HG03060 (cell line): ENCODE measurements at regions not wholly inside any gene's neighbourhood (a gene's known extent, or its start where the extent isn't known, plus 50 kb on each side); places are given as distances from the start of the nearest gene placed in this dataset.
"Not testable (repeated sequence)": the region's sequence is repeated elsewhere in the genome, so short reads cannot be mapped to it uniquely, and the experiment has no call there.

ENCODE experiments used
- ATAC-seq: cut with Tn5 transposase; IDR thresholded peaks from one replicate; pipeline ENCODE4 v1.9.1; 2021; ENCODE audit warnings: low read depth, moderate number of reproducible peaks; ENCODE audit not compliant: unreplicated experiment

- not testable (repeated sequence) for ATAC-seq
Observed at GRCh38 chr7:66455432-66455831, 173.2 kb upstream of the KCTD7 start.

GRCh38 chr7:66456431-66456830, 172.2 kb upstream of the KCTD7 start:
- not testable (repeated sequence) for ATAC-seq

DNA sequence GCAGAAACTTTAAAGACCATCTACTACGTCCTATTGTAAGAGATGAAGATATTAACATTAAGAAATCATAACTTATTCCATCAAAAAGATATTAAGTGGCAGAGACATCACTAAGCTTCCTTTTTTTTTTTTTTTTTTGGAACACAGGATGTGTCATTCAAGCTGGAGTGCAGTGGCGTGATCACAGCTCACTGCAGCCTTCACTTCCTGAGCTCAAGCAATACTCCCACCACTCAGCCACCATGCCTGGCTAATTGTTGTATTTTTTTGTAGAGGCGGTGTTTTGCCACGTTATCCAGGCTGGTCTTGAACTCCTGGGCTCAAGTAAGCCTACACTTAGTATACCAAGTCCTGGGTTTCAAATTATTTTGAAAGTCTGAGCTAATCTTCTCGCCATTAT, 169.7 kb upstream of the KCTD7 start:
- ATAC-seq, result not testable (repeated sequence)

DNA sequence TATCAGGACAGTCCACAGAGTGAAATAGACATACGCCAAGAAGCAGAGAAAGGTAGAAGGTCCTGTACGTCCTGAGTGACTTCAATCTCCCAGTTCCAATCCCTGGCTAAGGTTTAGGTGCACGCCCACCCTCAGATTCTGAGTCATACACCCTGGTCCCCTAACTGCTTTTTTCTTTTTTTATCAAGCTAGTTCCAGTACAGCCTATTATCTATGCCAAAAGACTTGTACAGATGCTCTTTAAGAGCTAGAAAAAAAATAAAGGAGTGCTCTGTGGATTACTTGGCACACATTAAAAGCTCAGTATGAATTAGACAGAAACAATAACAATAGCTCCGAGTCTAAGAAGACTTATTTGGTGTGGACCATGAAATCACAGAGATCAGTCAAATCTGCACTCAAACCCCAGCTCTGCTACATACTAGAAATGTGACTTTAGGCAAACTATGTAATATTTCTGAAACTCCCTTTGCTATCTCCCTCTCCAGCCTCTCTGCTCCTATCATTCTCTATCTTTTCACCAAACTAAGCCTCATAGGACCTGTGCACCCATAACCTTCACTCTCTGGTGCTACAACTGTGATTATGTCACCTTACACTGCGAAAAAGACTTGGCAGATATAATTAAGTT, 168.8 kb upstream of the KCTD7 start:
- not testable (repeated sequence) for ATAC-seq

GRCh38 chr7:66460921-66461361, 167.7 kb upstream of the KCTD7 start:
- ATAC-seq, result no peak

- ATAC-seq, result not testable (repeated sequence)
Observed at GRCh38 chr7:66461397-66461796, 167.3 kb upstream of the KCTD7 start.

DNA sequence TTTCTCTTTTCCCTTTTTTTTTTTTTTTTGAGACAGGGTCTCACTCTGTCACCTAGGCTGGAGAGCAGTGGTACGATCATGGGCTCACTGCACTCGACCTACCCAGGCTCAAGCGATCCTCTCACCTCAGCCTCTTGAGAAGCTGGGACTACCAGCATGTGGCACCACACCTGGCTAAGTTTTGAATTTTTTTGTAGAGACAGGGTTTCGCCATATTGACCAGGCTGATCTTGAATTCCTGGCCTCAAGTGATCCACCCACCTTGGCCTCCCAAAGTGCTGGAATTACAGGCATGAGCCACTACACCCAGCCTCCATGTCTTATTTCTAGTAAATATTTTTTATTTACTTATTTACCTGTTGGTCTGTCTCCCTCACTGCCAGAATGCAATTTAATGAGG, 165.8 kb upstream of the KCTD7 start:
- ATAC-seq, result not testable (repeated sequence)

DNA sequence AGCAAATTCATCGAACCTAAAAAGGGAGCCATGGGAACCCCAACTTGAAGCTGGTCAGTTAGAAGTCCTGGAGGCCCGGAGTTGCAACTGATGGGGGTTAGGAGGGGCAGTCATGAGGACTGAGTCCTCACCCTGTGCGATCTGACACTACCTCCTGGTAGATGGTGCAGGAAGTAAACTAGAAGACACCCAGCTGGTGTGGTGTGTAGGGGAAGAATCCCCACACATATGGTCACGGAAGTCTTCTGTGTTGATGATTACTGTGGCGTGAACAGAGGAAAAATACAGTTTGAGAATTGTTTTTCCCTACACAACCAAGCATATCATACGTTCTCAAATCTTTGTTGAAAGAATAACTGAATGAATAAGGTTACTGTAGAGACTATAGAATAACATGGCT, 164.6 kb upstream of the KCTD7 start:
- no peak for ATAC-seq

DNA sequence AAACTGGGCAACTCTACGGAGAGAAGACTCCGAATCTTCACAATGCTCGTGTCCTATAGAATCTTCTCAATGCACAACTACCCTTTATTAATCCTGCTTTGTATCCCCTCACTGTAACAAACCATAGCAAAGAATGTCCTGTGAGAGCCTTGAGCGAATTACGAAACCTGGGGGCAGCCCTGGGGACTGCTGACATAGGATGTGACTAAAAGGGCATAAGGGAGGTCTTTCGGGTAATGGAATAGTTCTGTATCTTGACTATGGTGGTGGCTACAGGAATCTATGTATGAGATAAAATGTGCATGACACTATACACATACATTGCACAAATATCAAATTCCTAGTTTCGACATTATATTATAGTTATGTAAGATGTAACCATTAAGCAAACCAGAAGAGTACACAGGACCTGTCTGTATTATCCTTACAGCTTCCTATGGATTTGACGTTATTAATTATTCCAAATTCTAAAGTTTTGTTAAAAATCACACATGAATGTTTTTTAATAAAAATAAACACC, 162.5 kb upstream of the KCTD7 start:
- ATAC-seq, result no peak

DNA sequence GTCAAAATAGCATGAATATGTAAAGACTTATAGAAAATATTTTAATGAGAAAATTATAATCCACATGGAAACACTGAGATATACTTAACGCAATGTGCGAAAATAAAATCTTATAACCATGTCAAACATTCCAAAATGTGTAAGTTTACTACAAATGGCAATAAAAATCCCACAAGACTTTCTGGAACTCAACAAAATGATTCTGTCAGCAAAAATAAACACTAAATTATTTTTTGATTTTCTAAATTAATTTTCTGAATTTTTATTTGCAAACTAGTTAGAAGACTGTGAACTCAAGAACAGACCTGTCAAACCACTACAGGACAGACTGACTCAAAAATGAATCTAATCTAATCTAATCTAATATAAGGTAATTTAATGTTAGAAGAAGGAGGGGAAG, 160.8 kb upstream of the KCTD7 start:
- ATAC-seq, result no peak

- not testable (repeated sequence) for ATAC-seq
Observed at GRCh38 chr7:66473064-66473463, 155.6 kb upstream of the KCTD7 start.

- no peak for ATAC-seq
Observed at GRCh38 chr7:66474441-66474840, 154.2 kb upstream of the KCTD7 start.

GRCh38 chr7:66476056-66476455, 152.6 kb upstream of the KCTD7 start:
- ATAC-seq, result not testable (repeated sequence)

DNA sequence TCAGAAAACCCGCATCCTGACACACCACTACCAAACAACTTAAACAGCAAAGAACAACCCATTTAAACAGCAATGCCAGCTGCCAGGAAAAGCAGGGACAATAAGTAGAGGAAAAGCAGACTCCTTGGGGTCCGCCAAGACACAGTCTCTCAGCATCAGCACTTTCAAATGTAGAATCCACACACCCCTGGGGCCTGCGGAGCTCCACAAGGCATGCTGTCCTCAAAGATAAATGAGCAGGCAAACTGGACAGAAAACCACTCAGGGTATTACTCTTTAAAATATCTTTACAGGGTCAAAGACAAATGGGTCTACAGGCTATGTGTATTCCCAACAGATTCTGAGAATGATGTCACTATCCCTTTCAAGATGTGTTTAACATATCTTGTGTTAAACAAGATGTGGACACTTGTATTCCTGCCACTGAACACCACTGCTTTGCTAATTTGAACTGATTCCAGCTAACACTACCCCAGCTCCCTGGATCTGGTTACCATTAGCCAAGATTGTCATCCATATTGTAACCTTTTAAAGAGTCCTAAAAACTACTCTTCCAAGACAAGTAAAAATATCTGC, 150.8 kb upstream of the KCTD7 start:
- ATAC-seq, result not testable (repeated sequence)

- not testable (repeated sequence) for ATAC-seq
Observed at GRCh38 chr7:66481229-66481628, 147.5 kb upstream of the KCTD7 start.

GRCh38 chr7:66489065-66489464, 139.6 kb upstream of the KCTD7 start:
- ATAC-seq, result not testable (repeated sequence)

DNA sequence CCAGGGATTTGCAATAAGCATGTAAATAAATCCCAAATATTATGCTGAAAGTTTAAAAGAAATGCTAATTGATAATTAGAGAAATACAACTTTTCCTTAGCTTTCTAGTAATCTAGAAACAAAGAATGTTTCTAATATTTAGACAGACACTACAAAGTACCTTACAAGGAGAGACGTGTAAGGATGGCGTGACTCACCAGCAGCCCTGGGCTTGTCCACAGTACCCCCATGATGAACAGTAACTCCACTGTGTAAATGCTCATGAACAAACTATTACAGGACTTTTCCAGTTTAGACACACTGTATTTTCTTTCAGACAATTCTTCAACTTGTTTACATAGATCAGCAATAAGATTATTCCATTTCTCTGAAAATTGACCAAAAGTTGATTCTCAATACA, 138.9 kb upstream of the KCTD7 start:
- ATAC-seq, result not testable (repeated sequence)

DNA sequence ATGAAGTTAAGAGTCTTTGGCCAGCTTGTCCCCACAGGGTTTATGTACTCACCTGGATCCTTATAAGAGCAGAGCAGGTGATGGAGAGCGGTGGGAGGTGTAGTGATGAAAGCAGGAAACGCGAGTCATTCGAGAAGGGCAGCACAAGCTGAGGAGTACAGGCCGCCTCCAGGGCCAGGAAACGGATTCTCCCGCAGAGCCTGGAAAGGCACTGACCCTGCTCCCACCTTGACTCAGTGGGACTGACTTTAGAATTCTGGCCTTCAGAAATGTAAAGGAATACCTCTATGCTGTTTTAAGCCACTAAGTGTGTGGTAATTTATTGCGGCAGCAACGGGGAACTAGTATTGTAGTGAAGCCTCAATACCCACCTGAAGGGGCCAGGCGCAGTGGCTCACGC, 137.7 kb upstream of the KCTD7 start:
- not testable (repeated sequence) for ATAC-seq

DNA sequence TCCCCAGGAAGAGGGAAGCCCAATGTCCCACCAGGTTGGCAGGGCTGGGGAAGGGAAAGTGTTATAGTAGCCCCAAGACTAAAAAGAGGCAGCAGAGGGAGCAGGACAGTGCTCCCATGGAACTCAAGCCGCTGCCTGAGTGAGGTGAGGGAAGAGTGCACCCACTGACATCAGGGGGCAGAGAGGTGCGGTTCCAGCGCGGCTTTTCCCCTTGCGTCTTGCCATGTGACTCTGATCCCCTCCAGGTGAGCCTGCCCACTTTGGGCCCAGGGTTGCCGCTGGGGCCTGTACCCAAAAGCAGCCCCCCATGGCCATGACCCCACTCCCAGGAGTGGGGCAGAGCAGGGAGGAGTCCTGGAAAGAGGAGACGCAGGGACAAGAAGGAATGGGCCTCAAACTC, 136.3 kb upstream of the KCTD7 start:
- ATAC-seq, result not testable (repeated sequence)

GRCh38 chr7:66493235-66494205, 135.2 kb upstream of the KCTD7 start:
- peak; percentile 92 for ATAC-seq

GRCh38 chr7:66497346-66497745, 131.3 kb upstream of the KCTD7 start:
- ATAC-seq, result no peak
